MM.1S (cell line): ENCODE measurements at regions not wholly inside any gene's neighbourhood (a gene's known extent, or its start where the extent isn't known, plus 50 kb on each side); places are given as distances from the start of the nearest gene placed in this dataset.

Experiments used
- CTCF ChIP-seq: fragments of 300-600 bp; sonication (generic); IDR thresholded peaks from 2 replicates; pipeline ENCODE4 v1.5.1; 2016; ENCODE audit warnings: antibody characterized with exemption, low read length, mixed read lengths
- EZH2 ChIP-seq: fragments of 300-600 bp; sonication (generic); optimal IDR thresholded peaks from 2 replicates; pipeline ENCODE3; 2017; ENCODE audit warnings: low read depth, mild to moderate bottlenecking, antibody characterized with exemption, low read length, mixed read lengths

GRCh38 chr10:80938903-80939302 is 401.2 kb downstream of the SH2D4B start:
- TF ChIP-seq CTCF = no peak
- TF ChIP-seq EZH2 = no peak
